RCC 7860 (cell line): ENCODE measurements at regions not wholly inside any gene's neighbourhood (a gene's known extent, or its start where the extent isn't known, plus 50 kb on each side); places are given as distances from the start of the nearest gene placed in this dataset.

Experiments used
- DNase-seq: peaks from one replicate; pipeline ENCODE4 v3.0.0-alpha.2; 2015; ENCODE audit warnings: low spot score
- FAIRE-seq: peaks from 2 replicates; lab custom pipeline; 2012; peaks lifted over from hg19 to GRCh38; lab: Jason Lieb, UNC

DNA sequence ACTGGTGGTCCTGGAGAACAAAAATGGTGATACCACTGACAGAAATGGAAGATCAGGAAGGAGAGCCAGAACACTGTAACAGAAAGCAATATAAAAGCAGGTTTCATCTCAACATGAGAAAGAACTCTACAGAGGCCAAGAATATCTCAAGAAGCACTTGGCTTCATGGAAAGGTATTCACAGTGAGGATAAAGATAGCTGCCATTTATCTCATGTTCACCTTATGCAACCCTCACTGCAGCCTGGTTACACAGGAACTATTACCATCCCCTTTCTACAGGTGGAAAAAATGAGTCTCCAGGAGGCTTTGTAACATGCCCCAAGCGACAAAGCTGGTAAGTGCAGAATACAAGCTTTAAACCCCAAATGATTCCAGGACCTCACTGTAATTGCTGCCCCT, 606.1 kb upstream of the CADM1 start:
- no peak for FAIRE-seq

DNA sequence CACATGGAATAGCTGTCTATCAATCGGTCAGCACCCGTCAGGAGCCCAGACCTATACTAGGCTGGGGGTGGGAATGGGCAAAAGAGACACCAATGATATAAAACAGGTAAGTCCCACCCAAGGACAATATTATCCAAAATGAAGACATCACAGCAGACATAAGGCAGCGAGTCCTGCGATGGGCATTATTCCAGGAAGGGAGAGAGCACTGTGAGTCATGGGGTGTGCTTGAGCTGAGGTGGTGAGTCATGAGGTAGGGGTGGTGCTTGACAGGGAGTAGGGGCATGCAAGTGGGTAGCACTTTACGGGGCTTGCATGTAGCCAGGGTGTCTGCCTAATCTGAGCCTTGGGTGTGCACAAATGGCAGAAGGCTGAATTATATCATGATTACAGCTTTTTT, 605.0 kb upstream of the CADM1 start:
- peak; percentile 71 for FAIRE-seq

More for the DNA sequence above, 606.1 kb upstream of the CADM1 start:
- DNase-seq, result no peak

DNA sequence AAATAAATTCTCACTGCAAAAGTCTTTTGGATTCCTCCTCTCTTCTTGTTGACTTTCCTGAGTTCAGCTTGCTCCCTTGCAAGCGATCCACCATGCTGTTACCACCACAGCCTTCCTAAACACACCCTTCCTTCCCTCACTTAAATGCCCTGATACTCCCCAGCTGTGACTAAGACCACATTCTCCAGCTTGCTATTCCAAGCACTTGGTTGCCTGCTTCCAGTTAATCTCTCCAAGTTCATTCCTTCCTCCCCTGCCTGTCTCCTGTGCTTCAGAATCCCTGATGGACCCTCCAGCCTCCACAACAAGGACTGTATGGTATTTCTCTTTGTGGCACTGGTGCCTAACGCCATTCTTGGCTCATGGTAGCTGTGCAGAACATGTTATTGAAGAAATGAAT, 603.9 kb upstream of the CADM1 start:
- DNase-seq (no peak), FAIRE-seq (no peak)

More for the DNA sequence above, 605.0 kb upstream of the CADM1 start:
- peak; percentile 68 for DNase-seq

- FAIRE-seq (no peak), DNase-seq (no peak)
These were observed 603.0 kb upstream of the CADM1 start for GRCh38 chr11:116107229-116107628.

- DNase-seq (no peak), FAIRE-seq (no peak)
These were observed 600.4 kb upstream of the CADM1 start for GRCh38 chr11:116104498-116105174.

- no peak for DNase-seq
- no peak for FAIRE-seq
These were observed 597.7 kb upstream of the CADM1 start for GRCh38 chr11:116101902-116102301.

DNA sequence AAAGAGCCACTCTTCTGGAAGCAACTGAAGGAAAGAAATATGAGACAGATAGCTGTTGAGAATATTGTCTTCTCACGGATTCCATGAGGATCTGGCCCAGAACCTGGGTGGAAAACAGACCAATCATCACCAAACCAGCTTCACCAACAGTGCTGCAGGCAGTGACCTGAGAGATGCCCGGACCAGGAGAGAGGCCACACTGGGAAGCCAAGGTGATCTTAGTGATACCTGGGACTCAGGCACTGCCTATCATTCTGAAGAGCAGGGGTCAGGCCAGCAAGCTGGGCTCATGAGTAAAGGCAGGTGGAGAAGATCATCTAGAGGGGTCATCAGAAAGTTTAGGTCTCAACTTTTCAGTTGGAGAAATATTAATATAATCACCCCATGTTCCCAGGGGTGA, 595.8 kb upstream of the CADM1 start:
- DNase-seq (no peak), FAIRE-seq (no peak)

GRCh38 chr11:116099541-116099940, 595.3 kb upstream of the CADM1 start:
- DNase-seq, result no peak
- FAIRE-seq, result no peak

DNA sequence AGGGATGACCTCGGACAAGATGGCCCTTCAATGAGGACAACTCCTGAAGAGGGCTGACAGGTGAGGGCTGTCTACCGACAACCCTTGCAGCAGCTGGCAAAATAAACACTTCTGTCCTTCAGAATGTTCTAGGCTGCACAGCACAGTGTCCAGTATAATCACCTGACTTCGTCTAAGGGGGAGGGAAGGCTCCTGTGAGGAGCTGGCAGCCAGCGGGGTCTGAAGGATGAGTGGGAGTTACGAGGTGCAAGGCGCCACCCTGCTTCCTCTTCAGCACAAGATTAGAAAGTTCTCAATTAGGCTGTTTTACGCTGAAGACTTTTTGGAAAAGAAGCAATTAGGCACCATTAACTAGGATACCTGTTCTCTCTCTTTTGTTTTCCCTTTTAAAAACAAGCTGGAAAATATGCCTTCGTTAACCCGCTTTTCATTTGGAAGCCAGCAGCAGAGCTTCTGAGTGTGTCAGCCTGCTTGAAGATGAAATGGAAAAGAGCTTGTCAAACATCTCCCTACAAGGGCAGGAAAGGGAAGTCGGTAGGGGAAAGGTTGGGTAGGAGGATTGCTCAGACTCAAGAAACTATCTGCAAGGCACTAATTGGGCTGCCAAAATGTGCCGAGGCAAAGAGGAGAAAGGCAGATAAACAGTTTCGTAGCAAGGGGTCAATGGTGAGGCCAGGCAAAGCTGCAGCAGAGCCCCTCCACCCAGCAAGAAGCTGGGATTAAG, 592.2 kb upstream of the CADM1 start:
- no peak for DNase-seq
- no peak for FAIRE-seq

GRCh38 chr11:116093481-116094270, 589.5 kb upstream of the CADM1 start:
- DNase-seq, result no peak
- FAIRE-seq, result no peak

DNA sequence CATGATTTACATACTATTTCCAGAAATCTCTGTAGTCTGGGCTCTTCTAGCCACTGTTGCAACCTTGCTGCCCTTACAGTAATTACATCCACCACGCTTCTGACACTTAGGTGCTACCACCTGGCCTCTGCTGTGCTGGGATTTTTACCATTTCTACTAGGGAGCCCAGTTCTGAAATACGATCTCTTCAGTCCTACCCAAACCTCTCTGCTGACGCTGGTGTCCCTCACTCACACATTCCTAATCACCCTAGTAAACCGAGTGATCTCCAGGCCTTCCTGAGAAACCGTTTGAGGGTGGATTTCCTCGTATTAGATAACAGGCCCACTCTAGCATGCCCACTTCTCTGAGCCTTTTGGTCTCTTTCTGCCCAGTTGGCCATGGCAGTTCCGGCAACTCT, 588.9 kb upstream of the CADM1 start:
- FAIRE-seq, result no peak
- DNase-seq, result no peak

- no peak for DNase-seq
- no peak for FAIRE-seq
These were observed 582.2 kb upstream of the CADM1 start for GRCh38 chr11:116086426-116086825.

GRCh38 chr11:116085031-116085635, 580.9 kb upstream of the CADM1 start:
- DNase-seq (no peak), FAIRE-seq (no peak)

GRCh38 chr11:116084511-116084910, 580.3 kb upstream of the CADM1 start:
- DNase-seq (no peak), FAIRE-seq (no peak)

DNA sequence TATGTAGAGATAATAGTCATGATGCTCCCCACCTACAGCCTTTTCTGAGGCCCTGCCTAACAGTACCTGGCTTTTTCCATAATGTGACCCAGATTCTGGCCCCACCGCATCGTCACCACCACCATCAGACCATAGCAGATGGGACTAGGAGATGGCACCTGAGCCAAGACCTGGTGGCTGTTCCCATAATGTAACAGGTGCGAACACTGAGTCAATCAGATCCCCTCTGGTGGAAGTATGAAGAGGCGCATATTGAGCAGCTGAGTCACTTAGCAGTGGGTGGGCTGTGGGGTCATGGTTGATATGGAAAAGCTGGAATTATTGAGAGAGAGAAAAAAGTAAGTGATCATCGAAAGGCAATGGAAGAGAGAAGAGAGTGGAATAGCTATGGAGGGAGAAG, 578.0 kb upstream of the CADM1 start:
- FAIRE-seq (no peak), DNase-seq (no peak)

- no peak for DNase-seq
- no peak for FAIRE-seq
These were observed 575.4 kb upstream of the CADM1 start for GRCh38 chr11:116079580-116079979.

GRCh38 chr11:116078101-116078591, 573.9 kb upstream of the CADM1 start:
- FAIRE-seq (no peak), DNase-seq (peak; percentile 4)

GRCh38 chr11:116077092-116077491, 572.9 kb upstream of the CADM1 start:
- no peak for DNase-seq
- no peak for FAIRE-seq

DNA sequence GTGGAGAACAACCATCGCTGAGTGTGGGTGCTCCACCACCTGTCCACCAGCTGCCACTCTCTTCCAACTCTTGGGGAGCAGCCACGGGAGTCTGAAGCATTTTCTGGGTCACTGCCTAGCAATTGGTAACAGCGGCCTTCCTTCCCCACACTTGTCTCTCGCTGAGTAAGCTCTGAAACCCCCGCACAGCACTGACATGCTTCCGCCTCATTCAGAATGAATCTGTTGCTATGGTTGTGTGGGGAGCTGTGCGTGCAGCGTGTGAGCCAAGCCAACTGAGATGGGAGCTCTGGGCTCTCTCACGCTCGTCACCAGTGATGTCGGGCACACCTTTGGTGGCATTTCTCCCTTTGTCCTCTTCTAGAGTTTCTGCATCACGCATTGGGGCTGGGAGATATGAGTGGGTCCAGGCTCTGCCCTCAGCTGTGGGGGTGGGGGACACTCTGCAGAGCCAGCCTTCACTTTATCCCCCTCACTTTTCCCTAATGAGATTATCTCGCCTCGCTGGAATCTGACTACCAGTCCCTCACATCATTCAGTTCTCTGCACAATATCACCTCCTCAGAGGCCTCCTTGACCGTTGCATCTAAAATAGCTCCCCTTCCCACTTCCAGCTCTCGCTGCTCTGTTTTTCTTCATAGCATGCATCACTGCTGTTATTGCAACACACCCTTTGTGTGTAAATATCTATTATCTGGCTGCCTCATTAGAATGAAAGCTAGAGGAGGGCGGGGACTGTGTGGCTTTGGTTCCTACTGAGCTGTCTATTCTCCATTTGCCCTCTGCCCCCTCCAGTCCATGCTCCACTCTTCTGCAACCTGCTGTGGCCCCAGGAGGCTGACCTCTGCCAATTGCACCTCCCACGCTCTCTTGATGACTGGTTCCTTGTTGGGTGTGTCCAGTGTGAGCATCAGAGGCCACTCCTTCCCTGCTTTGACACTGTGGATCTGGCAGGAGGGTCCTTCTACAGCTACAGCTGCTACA, 569.9 kb upstream of the CADM1 start:
- DNase-seq (peak; percentile 29), FAIRE-seq (no peak)
